Hematopoietic multipotent progenitor cell treated with erythropoietin and hydrocortisone succinate and interleukin-3 and kit ligand, for 8 days (in vitro differentiated cells): ENCODE measurements at regions not wholly inside any gene's neighbourhood (a gene's known extent, or its start where the extent isn't known, plus 50 kb on each side); places are given as distances from the start of the nearest gene placed in this dataset.

Source experiments
- DNase-seq: peaks from one replicate; pipeline ENCODE4 v3.0.0-alpha.2; 2015

DNA sequence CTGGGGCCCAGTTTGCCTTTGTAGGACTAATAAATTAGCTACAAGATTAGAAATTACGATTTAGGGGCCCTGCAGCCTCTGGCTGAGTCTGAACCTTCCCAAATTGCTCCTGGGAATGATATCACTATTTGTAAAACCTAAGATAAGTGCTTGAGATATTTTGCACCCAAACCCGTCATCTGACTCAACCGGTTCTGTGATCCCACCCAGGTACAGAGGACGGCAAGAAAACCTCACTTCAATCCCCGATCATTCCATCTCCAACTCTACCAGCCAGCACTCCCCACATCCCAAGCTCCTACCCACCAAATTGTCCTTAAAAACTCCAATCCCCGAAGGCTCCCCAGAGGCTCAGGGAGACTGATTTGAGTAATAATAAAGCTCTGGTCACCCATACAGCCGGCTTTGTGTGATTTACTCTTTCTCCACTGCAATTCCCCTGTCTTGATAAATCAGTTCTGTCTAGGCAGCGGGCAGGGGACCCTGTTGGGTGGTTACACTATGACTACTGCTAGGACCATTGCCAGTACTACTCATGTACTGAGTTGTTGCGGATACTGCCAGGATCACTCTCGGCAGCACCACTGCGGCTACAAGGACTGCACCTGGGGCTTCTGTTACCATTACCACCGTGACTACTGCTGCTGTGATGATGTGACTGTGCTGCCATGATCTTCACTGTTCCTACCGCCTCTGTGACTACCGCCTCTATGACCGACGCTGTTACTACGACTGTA lies 73.1 kb downstream of the IRF8 start:
- DNase-seq, result no peak

DNA sequence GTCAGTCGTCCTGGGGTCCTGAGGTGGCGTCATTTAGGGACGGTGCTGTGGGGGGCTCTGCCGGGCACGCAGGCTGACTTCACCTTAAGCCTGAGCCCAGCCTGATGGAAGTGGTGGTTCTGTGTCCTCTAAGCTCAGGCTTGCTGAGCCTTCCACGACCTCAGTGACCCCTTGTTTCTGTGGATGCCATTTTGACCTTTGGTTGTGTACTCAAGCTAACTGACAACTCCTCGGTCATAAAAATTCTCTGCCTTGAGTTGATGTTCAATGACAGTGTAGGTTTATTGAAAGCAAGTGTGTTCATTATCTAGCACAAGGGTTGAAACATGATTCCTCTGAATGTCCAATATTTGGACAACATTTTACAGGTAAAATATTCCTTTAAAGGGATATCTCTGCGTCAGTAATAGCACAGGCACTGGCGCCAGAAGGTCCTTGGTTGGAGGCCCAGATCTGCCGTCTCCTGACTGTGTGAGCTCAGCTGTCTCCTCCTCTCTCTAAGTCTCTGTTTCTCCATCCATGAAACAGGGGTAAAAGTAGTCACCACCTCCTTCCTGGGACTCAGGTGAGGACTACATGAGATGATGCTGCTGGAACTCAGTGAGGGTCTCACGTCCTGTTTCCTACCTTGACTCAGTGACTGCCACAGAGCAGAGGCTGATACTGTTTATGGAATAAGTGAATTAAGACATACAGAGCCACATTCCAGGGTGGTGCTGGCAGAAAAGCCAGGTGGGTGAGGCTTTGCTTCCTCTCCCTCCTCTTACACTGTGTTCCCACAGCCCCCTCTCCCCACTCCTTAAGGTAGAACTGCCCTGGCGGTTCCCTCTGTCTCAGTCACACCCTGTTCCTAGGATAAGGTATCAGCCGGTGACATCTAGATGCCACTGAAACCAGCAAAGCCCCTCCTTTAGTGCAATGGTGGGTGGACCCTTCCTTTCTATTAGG lies 75.7 kb downstream of the IRF8 start:
- DNase-seq, result no peak

DNA sequence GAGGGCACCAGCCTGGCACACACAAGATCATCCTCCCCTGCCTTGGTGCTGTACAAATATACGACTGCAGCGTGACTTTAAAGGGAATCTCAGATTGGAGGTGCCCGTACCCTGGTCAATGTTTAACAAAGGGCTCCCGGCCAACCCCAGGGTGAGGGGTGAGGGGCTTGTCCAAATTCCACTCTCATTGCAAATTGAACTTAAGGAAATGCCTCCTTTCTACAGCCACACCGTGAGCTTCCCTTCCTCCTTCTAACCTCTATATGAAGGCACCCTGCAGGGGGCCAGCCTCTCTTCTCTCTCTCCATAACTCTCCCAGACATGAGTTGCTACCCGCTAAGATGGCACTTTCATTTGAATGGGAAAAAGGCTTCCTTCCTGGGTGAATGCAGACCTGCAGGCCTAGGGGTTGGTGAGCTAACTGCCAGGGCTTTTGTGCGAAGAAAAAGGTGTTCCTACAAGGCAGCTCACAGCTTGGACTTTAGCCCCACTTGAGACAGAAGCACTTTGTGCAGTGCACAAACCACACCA lies 76.6 kb downstream of the IRF8 start:
- DNase-seq, result no peak

DNA sequence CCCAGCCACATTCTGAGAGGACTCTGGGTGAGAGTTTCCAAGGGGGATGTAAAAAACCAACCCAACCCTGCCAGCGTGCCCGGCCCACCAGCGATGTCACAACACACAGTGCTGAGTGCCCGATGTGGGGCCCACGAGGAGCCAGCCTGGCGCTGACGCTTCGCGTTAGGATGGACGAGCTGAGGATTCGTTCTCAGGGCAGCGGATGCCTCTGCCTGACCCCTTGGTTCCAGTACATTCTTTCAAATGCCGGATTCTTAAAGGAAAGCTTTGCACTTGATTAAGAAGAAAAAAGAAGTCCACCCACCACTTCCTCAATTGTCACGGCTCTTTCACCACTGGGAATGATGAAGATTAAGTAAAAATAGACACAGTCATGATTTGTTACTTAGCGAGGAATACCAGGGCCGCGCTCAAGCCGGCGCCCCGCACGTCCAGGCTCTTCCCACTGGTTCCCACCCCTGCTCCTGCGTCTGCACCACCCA lies 79.4 kb downstream of the IRF8 start:
- DNase-seq, result no peak

DNA sequence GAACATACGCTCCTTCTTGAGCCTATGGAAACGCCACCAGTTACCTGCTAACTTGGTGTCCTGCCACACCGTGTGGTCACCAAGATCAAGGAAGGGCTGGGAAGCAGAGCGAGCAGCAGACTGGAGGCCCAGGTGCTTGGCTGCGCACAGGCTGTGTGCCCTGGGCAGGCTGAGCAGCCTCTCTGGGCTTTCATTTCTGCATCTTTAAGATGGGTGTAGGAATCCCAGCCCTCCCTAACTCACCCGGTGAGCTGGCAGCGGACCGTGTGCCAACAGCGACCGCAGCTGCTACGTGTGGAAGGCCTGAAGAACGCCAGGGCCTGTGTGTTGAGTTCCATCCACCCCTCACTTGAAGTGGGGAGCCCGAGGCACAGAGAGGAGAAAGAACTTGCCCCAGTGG lies 80.0 kb downstream of the IRF8 start:
- no peak for DNase-seq

DNA sequence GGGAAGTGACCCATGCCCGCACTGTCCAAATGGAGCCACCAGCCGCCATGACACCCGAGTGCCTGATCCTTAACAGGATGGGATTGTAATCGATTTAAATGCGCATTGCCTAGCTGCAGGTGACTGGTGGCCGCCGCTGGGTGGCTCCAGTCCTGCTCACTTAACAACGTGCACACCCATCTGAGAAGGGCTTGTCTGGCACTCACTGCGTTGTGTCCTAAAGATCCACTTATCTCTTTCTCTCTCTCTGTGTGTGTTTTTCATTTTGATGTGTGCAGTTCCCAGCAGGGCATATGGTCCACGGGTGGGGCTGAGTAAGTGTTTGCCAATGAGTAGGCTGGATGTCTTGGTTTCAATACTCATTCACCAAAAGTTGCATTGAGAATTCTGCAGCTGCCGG lies 80.6 kb downstream of the IRF8 start:
- DNase-seq, result no peak

DNA sequence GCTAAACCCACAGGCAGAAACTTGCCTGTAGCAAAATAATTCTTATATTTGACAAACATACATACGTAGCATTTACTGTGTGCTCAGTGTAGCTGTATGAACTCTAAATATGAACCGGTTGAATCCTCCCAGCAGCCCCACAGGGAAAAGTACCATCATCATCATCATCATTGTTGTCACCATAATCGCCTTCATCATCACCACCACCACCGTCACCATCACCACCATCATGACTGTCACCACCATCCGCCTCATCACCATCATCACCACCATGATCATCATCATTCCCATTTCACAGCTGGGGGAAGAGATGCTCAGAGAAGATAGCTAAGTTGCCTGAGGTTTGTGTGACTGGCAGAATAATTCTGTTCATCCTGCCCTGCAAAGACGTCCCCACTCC lies 81.7 kb downstream of the IRF8 start:
- DNase-seq, result no peak

DNA sequence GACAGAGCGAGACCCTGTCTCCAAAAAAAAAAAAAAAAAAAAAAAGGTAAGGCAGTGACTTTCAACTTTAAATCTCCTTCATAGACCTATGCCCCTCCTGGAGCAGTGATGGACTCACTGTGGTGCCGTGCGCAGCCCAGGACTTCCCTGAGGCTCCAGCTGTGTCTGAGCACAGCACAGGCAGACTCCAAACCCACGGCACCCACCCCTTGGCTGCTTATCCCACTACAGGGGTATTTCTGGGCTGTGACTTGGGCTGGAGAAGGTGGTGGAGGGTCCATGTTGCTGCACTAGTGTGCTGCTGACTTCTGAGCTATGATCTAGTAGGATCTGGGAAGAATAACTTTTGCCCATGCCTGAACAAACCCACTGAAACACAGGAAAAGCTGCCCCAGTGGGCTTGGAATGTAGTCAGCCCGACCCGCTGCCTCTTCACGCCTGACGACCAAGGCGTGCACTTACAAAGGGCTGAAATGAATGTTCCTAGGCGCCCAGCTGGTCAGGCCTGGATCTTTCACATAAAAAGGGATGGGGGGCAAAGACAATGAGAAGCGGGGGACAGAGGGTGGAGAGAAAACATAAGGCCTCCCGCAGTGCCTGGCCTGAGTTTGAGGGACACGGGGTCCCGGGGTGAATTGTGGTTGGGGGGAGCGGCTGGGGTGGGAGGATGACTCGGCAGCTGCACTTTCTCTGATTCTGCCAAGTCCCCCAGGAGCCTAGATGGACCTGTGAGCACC lies 83.0 kb downstream of the IRF8 start:
- no peak for DNase-seq

DNA sequence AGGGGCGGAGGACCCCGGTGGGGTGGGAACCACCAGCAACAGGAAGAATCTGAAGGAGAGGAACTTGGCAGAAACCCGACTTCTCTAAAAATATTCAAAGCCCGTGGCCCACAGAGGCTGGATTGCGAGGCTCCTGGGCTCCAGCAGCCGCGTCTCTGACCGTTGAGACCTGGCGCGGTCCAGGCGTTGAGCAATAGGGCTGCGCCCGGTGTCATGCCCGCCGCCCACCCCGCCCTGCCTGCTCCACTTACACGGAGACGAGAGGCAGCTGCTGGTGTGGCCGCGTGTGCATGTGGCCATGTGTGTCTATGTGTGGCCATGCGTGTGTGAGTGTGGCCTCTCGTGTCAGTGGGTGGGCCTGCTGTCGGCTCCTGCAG lies 83.6 kb downstream of the IRF8 start:
- no peak for DNase-seq

DNA sequence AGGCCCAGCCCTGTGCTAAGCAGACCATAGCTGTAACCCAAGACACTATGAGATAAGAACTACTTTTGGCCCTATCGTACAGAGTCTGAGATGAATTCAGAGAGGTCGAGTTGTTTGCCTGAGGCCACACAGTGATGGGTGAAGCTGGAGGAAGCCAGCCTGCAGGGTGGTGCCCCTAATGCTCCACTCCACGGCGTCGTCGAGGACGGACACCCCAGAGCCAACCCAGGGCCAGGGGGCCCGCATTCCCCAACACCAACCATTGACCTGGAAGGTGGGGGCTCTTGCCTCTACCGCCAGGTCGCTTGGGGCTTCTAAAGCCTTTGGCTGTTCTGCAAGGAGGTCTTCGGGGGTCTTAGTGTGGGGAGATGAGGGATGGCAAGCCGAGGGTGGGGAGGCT lies 84.1 kb downstream of the IRF8 start:
- no peak for DNase-seq

DNA sequence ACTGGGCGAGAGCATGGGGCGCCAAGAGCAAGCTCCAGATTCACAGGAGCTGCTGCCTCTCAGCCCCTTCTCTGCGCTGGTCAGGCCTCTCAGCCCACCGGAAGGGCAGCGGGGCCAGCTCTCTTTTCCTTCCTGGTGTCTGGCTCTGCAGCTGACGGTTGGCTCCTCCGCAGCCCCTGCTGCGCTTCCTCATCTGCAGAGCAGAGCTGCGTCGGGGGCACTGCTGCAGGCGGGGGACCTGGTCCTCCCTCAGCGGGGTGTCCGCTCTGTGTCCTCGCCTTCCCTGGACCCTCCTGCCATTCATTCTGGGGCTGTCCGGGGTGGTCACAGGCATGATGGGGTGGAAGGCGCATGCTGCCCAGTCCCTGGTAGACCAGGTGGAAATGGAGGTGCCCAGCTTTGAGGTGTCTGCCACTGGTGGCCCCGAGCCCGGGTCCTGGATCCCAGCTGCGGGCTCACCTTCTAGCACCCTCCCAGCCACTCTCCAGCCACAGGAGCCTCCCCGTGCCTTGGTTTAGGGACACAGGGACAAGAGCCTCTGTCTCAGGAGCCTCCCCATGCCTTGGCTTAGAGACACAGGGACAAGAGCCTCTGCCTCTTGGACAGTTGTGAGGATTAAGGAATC lies 84.8 kb downstream of the IRF8 start:
- no peak for DNase-seq

DNA sequence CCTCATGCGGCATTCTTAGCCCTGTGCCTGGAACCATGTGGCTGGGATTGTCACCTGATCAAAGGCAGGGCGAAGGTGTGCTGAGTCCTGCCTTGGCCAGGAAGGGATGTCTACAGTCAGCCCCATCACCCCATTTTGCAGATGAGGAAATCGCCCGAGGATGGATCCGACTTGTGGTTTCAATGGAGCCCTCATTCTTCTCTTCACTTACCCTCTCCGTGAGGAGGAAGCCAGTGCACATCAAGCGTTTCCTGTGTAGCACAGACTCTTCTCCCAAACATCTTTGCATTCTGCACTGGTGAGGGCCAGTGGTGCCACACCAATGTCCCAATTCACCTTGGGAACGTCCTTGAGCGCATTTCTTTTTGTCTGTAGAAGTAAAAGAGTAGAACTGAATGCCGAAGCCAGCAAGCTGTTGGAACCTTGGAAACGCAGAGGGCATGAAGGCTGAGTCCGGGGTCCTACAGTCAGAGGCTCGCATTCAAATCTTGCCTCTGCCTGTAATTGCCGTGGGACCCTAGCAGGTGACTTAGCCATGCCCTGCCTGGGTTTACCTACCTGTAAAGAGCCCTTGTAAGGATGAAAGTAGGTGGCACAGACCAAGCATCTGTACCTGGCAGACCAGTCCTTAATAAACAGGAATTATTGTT lies 85.4 kb downstream of the IRF8 start:
- no peak for DNase-seq

DNA sequence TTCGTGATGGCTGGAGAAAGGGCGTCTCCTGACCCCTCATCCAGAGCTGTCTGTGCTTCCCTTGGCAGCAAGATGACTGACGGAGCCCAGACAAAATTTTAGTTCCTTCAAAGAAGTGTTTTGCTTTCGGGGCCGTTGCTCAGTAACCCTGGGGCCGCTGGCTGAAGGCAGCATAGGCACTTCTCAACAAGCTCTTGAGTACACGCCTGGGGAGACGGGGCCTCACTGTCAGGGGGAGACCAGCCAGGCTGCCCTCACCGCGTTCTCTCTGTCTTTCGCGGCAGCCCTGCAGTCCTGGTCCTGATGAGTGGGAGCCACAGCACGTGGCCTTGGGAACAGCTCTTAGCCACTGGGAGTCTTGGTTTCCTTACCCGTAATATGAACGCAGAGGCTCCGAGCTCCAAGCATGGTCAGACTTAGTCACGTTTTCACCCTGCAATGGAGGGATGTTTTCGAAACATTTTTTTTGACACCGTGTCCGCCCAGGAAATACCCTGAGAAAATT lies 86.0 kb downstream of the IRF8 start:
- DNase-seq, result no peak

DNA sequence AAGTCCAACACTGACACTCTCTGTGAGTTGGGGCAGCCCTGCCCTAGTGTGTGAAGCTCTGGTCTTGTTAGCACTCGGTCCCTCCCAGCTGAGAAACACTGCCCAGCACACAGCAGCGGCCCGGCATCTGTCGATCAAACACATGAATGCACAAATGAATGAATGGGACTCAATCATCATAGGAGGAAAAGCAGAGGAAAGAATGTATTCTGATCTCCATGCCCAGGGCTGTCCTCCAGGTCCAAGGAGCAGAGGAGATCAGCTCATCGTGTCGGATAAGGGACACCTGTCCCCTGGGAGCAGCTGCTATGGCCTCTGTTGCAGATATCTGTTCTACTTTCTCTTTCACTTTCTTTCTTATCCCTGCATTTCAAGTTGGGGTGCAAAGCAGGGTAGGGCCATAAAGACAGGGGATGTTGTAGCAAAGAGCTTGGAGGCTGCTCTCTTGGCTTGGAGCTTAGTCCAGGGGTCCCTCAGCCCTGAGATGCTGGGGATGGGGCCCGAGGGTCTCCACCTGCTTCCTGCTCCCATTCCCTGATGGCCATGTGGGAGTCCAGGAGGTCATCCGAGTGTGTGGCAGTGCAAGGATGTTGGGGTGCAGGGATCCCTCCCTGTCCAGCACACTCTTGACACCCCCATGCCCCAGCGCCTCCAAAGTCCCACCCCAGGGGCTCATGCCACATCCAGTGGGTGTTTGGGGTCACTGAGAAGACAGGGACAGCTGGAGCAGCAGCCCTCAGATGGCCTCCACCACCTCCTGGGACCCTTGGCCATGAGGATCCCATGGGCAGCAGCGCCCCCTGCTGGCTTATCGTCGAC lies 88.2 kb downstream of the IRF8 start:
- peak; percentile 6 for DNase-seq

DNA sequence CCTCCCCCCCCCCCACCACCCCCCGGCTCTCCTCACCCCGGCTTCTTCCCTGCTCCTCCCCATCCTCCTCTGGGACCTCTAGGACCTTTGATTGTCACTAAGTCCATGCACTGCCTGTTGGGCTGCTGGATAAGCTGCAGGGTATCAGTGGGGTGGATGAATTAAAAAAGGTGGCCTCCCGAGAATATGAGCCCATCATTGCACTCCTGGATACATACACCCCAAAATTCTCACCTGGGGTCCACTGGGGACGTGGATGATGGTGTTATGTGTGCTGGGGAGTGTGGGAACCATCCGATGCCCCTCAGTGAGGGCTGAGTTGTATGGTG lies 88.8 kb downstream of the IRF8 start:
- DNase-seq, result no peak

DNA sequence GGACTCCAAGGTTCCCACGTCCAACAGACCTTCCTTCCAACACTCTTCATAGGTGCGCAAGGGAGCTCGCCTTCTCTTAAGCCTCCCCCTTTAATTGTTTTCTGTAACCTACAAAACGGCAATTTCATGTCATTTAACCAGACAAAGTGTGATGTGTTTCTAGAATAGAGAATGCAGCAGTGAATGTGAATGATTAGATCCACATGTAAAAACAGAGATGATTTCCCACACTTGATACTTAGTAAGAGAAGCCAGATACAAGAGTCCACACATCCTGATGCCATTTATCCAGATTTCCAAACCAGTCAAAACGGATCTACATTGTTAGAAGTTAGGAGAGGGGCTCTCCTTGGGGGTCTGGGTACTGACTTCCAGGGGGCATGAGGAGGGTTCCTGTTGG lies 89.3 kb downstream of the IRF8 start:
- DNase-seq, result no peak

DNA sequence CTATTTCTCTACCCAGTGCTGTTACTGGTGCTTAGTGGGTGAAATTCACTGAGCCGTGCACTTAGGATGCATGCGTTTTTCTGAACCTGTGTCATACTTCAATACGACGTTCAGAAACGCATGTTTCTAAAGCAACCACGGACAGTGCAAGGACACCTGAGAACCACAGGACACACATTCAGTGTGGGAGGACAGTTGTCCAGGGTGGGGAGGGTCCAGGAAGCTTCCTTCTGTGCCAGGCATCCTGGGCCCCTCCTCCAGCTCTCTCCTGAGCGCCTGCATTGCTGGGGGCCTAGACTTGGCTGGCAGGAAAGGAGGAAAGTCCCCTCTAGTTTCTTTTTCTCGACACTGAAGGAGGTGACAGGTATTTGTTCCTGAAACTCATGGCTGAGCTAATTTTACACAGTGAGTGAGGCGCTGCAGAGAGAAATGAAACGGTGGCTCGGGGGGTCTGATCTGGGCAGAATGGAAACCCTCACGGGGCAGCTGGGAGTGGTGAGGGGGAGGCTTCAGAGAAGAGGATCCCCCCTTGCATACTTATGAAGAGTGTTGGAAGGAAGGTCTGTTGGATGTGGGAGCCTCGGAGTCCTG lies 89.9 kb downstream of the IRF8 start:
- DNase-seq, result no peak

DNA sequence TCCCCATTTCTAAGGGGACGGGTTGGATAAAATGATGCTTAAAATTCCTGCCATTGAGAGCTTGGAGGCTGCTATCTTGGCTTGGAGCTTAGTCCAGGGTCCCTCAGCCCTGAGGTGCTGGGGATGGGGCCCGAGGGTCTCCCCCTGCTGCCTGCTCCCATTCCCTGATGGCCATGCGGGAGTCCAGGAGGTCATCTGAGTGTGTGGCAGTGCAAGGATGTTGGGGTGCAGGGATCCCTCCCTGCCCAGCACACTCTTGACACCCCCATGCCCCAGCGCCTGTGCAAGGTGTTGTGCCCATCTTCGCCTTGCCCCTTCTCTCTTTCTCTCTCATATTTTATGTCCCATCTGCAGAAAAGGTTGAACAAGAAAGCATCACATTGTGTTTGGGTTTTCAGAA lies 90.4 kb downstream of the IRF8 start:
- DNase-seq, result no peak

DNA sequence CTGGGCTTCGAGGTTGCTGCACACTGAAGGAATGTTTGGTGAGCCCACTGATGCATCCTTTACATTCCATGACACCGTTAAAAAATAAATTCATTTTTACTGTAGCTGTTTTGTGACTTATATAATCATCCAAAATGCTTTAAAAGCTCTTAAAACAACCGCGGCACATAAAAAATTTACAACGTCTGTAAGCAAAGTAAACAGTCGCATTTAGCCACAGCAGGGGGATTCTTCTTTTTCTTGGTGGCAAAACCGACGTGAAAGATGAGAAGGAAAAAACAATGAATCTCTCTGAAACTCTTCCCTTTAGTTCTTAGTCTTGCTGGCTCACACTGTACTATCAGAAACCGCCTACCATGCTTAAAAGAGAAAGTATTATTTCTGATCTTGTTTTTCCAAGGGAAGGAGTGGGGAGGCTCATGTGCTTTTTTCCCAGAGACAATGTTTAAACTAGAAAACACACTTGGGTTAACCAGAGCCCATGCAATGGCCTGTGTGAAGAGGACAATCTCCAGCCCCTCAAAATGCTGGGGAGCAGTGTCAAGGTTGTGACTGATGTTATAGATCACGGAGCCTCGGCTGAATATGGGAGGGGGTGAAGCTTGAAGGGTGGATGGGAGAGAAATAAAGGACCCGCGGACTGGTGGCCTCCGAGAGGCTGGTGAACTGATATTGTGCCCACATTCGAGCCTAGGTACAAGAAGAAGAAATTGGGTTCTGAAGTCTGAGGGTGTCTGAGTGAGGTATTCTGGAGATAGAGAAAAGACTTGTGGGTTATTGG lies 91.1 kb downstream of the IRF8 start:
- no peak for DNase-seq

DNA sequence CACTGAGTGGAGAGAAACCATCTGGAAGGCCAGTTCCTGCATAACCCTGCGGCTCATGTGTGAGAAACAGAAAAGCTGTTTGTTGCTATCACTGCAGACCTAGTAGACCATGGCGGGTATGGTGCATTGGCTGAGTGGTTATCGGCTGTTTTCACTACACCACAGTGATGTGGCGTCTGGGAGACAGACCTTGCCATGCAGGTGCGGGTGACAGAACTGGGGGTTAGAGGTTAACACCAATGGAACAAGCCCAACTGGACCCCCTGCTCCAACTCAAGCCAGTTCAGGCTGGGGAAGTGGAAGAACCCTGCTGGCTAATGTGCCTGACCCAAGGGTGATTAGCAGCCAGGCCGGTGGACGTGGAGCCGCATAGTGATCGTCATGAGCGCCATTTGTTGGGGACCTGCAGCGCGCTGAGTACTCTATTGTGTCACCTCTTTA lies 91.9 kb downstream of the IRF8 start:
- DNase-seq, result no peak
